ENCODE measurements at regions not wholly inside any gene's neighbourhood (a gene's known extent, or its start where the extent isn't known, plus 50 kb on each side); places are given as distances from the start of the nearest gene placed in this dataset.

- no peaks in the 10 kb centered on the region for H3K4me1 ChIP-seq
- peaks cover 10% of the 10 kb centered on the region for H3K27me3 Mint-ChIP-seq (ENCODE audit: insufficient read depth, unreplicated experiment)
- no peaks in the 10 kb centered on the region for H3K9me3 Mint-ChIP-seq (ENCODE audit: unreplicated experiment)
- intact Hi-C loops (cut with micrococcal nuclease; ENCODE audit: unreplicated experiment) = no loop called here
- no peak for TF ChIP-seq CTCF (IDR thresholded peaks at IDR 0.05; ENCODE audit: insufficient read depth in 1 of 2, low read depth in 1 of 2, low read length in 1 of 2, severe bottlenecking in 1 of 2, unreplicated experiment in 1 of 2)
- H3K4me1 Mint-ChIP-seq (ENCODE audit: low read depth, unreplicated experiment) = no peaks in the 10 kb centered on the region
- no peak for DNase-seq
- H3K4me3 Mint-ChIP-seq (ENCODE audit: unreplicated experiment) = no peak overlapping the region
- no peaks in the 10 kb centered on the region for H3K9me3 ChIP-seq
- CTCF ChIA-PET = no interaction called here
- H3K4me3 ChIP-seq (ENCODE audit: low read depth, low read length) = no peak overlapping the region
- H3K27me3 ChIP-seq (replicated peaks; ENCODE audit: control insufficient read depth, insufficient read depth, low read length) = no peaks in the 10 kb centered on the region
- no peaks in the 10 kb centered on the region for H3K36me3 Mint-ChIP-seq (ENCODE audit: insufficient read depth, unreplicated experiment)
- no TSS peak for BruUV-seq (replicated peaks)
- POLR2A ChIA-PET = no interaction called here
- no peaks in the 10 kb centered on the region for H3K36me3 ChIP-seq (ENCODE audit: control insufficient read depth, insufficient read depth, low read length)
- H3K27ac Mint-ChIP-seq (ENCODE audit: unreplicated experiment) = no peak overlapping the region
Measured at GRCh38 chr20:22101606-22102005, 396.1 kb downstream of the PAX1 start.

- no peaks in the 10 kb centered on the region for H3K9me3 Mint-ChIP-seq (ENCODE audit: unreplicated experiment)
- ChIA-PET CTCF (no interaction called here), POLR2A (no interaction called here)
- no TSS peak for BruUV-seq (replicated peaks)
- Histone ChIP-seq H3K9me3 (no peaks in the 10 kb centered on the region), H3K27me3 (replicated peaks; ENCODE audit: control insufficient read depth, insufficient read depth, low read length) (no peaks in the 10 kb centered on the region), H3K4me1 (no peaks in the 10 kb centered on the region), H3K36me3 (ENCODE audit: control insufficient read depth, insufficient read depth, low read length) (no peaks in the 10 kb centered on the region), H3K4me3 (ENCODE audit: low read depth, low read length) (no peak overlapping the region)
- intact Hi-C loops (cut with micrococcal nuclease; ENCODE audit: unreplicated experiment) = no loop called here
- peaks cover 10% of the 10 kb centered on the region for H3K27me3 Mint-ChIP-seq (ENCODE audit: insufficient read depth, unreplicated experiment)
- no peaks in the 10 kb centered on the region for H3K36me3 Mint-ChIP-seq (ENCODE audit: insufficient read depth, unreplicated experiment)
- TF ChIP-seq CTCF (IDR thresholded peaks at IDR 0.05; ENCODE audit: insufficient read depth in 1 of 2, low read depth in 1 of 2, low read length in 1 of 2, severe bottlenecking in 1 of 2, unreplicated experiment in 1 of 2) = no peak
- H3K4me1 Mint-ChIP-seq (ENCODE audit: low read depth, unreplicated experiment) = no peaks in the 10 kb centered on the region
- H3K4me3 Mint-ChIP-seq (ENCODE audit: unreplicated experiment) = no peak overlapping the region
- no peak for DNase-seq
- no peak overlapping the region for H3K27ac Mint-ChIP-seq (ENCODE audit: unreplicated experiment)
Measured at GRCh38 chr20:22100686-22101085, 395.2 kb downstream of the PAX1 start.

GRCh38 chr20:22099348-22099747 is 393.9 kb downstream of the PAX1 start:
- Histone ChIP-seq H3K4me1 (no peaks in the 10 kb centered on the region), H3K9me3 (no peaks in the 10 kb centered on the region), H3K4me3 (ENCODE audit: low read depth, low read length) (no peak overlapping the region), H3K27me3 (replicated peaks; ENCODE audit: control insufficient read depth, insufficient read depth, low read length) (no peaks in the 10 kb centered on the region), H3K36me3 (ENCODE audit: control insufficient read depth, insufficient read depth, low read length) (no peaks in the 10 kb centered on the region)
- POLR2A ChIA-PET = no interaction called here
- peaks cover 10% of the 10 kb centered on the region for H3K27me3 Mint-ChIP-seq (ENCODE audit: insufficient read depth, unreplicated experiment)
- DNase-seq = no peak
- H3K4me3 Mint-ChIP-seq (ENCODE audit: unreplicated experiment) = no peak overlapping the region
- no peak for TF ChIP-seq CTCF (IDR thresholded peaks at IDR 0.05; ENCODE audit: insufficient read depth in 1 of 2, low read depth in 1 of 2, low read length in 1 of 2, severe bottlenecking in 1 of 2, unreplicated experiment in 1 of 2)
- H3K36me3 Mint-ChIP-seq (ENCODE audit: insufficient read depth, unreplicated experiment) = no peaks in the 10 kb centered on the region
- no TSS peak for BruUV-seq (replicated peaks)
- no peaks in the 10 kb centered on the region for H3K4me1 Mint-ChIP-seq (ENCODE audit: low read depth, unreplicated experiment)
- CTCF ChIA-PET = no interaction called here
- intact Hi-C loops (cut with micrococcal nuclease; ENCODE audit: unreplicated experiment) = no loop called here
- H3K27ac Mint-ChIP-seq (ENCODE audit: unreplicated experiment) = no peak overlapping the region
- peaks cover 6% of the 10 kb centered on the region for H3K9me3 Mint-ChIP-seq (ENCODE audit: unreplicated experiment)

Data from Caco-2 (cell line).